DOHH2 (cell line): ENCODE measurements at regions not wholly inside any gene's neighbourhood (a gene's known extent, or its start where the extent isn't known, plus 50 kb on each side); places are given as distances from the start of the nearest gene placed in this dataset.
"Not testable (repeated sequence)": the region's sequence is repeated elsewhere in the genome, so short reads cannot be mapped to it uniquely, and the experiment has no call there.

Experiments
- H3F3A ChIP-seq: fragments of 200-600 bp; sonication (generic), shearing (Covaris generic); 2 replicates; pipeline ENCODE4 v1.6.0; 2016; ENCODE audit warnings: antibody characterized with exemption, mild to moderate bottlenecking; ENCODE audit not compliant: control insufficient read depth, insufficient read depth
- H3K27ac ChIP-seq: fragments of 200-600 bp; sonication (generic); 2 replicates; pipeline ENCODE4 v1.5.1; 2014; ENCODE audit warnings: low read depth, mild to moderate bottlenecking, low read length, moderate library complexity
- H3K27me3 ChIP-seq: fragments of 200-600 bp; sonication (generic); 2 replicates; pipeline ENCODE4 v1.6.1; 2014; ENCODE audit warnings: mild to moderate bottlenecking, low read length, mixed read lengths; ENCODE audit not compliant: control insufficient read depth
- H3K36me3 ChIP-seq: fragments of 200-600 bp; sonication (generic); 2 replicates; pipeline ENCODE4 v1.6.1; 2014; ENCODE audit warnings: mild to moderate bottlenecking, low read length, moderate library complexity, mixed read lengths; ENCODE audit not compliant: control insufficient read depth
- H3K4me1 ChIP-seq: fragments of 200-600 bp; sonication (generic); 2 replicates; pipeline ENCODE4 v1.6.1; 2014; ENCODE audit warnings: mild to moderate bottlenecking, low read length, mixed read lengths; ENCODE audit not compliant: control insufficient read depth
- H3K4me2 ChIP-seq: fragments of 200-600 bp; sonication (generic); 2 replicates; pipeline ENCODE4 v1.6.0; 2014; ENCODE audit warnings: mild to moderate bottlenecking, low read length, moderate library complexity
- H3K4me3 ChIP-seq: fragments of 200-600 bp; sonication (generic); 2 replicates; pipeline ENCODE4 v1.5.1; 2014; ENCODE audit warnings: mild to moderate bottlenecking, low read length, mixed read lengths
- H3K79me2 ChIP-seq: fragments of 200-600 bp; sonication (generic); 2 replicates; pipeline ENCODE4 v1.6.1; 2014; ENCODE audit warnings: mild to moderate bottlenecking, low read length, mixed read lengths; ENCODE audit not compliant: control insufficient read depth
- H3K9me2 ChIP-seq: fragments of 200-600 bp; sonication (generic); replicated peaks from 2 replicates; pipeline ENCODE4 v1.6.1; 2014; ENCODE audit warnings: mild to moderate bottlenecking, low read length, mixed read lengths; ENCODE audit not compliant: control insufficient read depth
- H3K9me3 ChIP-seq: fragments of 200-600 bp; sonication (generic); 2 replicates; pipeline ENCODE4 v1.6.1; 2014; ENCODE audit warnings: antibody characterized with exemption, low read length, mixed read lengths; ENCODE audit not compliant: control insufficient read depth, insufficient read depth
- H4K20me1 ChIP-seq: fragments of 200-600 bp; sonication (generic); 2 replicates; pipeline ENCODE4 v1.6.0; 2014; ENCODE audit warnings: low read depth, mild to moderate bottlenecking, antibody characterized with exemption, low read length, moderate library complexity; ENCODE audit not compliant: control insufficient read depth, insufficient read depth
- EZH2phosphoT487 ChIP-seq: fragments of 200-600 bp; sonication (generic); IDR thresholded peaks from 2 replicates; pipeline ENCODE4 v1.6.1; 2017; ENCODE audit warnings: borderline replicate concordance, mild to moderate bottlenecking, antibody characterized with exemption, low read length, moderate library complexity, mixed read lengths
- TF ChIP-seq, protein P1 (sequence below): fragments of 200-600 bp; sonication (generic); IDR thresholded peaks from one replicate; pipeline ENCODE4 v1.5.1; 2014; ENCODE audit warnings: antibody characterized with exemption, mild to moderate bottlenecking, low read depth, low read length; ENCODE audit not compliant: poor library complexity, severe bottlenecking

DNA sequence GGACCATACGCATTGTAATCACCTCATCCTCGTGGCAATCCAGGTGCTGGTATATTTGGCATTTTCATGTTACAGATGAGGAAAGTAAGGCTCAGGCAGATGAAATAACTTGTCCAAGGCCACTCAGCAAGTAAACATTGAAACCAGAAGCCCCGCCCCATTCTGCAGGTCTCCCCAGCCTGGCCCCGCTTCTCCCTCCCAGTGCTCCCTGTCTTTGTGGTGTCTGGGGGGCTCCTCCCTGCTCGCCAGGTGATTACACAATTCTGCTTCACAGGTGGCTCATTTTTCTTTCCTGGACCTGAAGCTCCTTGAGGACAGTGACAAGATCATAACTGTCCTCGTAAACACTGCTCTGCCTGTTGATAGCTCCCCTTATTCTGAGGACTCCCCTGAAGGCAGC lies 531.5 kb upstream of the B3GAT1 start:
- Histone ChIP-seq H3K4me1 (no peaks in the 10 kb centered on the region), H3K36me3 (no peaks in the 10 kb centered on the region), H3K4me2 (no peak overlapping the region), H3K27ac (no peak overlapping the region), H3F3A (no peaks in the 10 kb centered on the region), H3K27me3 (no peaks in the 10 kb centered on the region), H3K4me3 (no peak overlapping the region), H4K20me1 (no peaks in the 10 kb centered on the region), H3K9me2 (no peaks in the 10 kb centered on the region), H3K79me2 (no peaks in the 10 kb centered on the region), H3K9me3 (no peaks in the 10 kb centered on the region)
- no peak for TF ChIP-seq EZH2phosphoT487
- TF ChIP-seq, protein P1, sequence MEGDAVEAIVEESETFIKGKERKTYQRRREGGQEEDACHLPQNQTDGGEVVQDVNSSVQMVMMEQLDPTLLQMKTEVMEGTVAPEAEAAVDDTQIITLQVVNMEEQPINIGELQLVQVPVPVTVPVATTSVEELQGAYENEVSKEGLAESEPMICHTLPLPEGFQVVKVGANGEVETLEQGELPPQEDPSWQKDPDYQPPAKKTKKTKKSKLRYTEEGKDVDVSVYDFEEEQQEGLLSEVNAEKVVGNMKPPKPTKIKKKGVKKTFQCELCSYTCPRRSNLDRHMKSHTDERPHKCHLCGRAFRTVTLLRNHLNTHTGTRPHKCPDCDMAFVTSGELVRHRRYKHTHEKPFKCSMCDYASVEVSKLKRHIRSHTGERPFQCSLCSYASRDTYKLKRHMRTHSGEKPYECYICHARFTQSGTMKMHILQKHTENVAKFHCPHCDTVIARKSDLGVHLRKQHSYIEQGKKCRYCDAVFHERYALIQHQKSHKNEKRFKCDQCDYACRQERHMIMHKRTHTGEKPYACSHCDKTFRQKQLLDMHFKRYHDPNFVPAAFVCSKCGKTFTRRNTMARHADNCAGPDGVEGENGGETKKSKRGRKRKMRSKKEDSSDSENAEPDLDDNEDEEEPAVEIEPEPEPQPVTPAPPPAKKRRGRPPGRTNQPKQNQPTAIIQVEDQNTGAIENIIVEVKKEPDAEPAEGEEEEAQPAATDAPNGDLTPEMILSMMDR = no peak

DNA sequence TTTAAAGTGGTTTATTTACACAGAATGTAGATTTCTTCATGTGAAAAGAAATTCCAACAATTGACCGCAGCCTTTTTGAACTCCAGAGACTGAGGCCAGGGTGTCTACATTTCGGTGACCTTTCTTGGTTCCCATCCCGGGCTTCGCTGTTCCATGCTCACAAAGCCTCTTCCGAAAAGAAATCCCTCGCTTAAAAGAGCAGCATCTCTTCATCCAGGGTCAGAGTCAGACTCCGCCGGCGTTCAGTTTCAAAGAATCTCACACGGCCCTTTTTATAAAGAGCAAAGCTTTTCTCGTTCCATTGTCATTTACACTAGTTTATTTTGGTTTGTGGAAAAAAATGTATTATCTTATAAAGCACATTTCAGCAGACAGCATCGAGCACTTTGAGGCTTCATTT lies 530.6 kb upstream of the B3GAT1 start:
- Histone ChIP-seq H3K4me1 (no peaks in the 10 kb centered on the region), H3K4me3 (no peak overlapping the region), H3K27me3 (no peaks in the 10 kb centered on the region), H3K9me2 (no peaks in the 10 kb centered on the region), H3F3A (no peaks in the 10 kb centered on the region), H3K27ac (no peak overlapping the region), H3K4me2 (no peak overlapping the region), H3K9me3 (no peaks in the 10 kb centered on the region), H3K79me2 (no peaks in the 10 kb centered on the region), H3K36me3 (no peaks in the 10 kb centered on the region), H4K20me1 (no peaks in the 10 kb centered on the region)
- TF ChIP-seq, protein P1 = no peak
- TF ChIP-seq EZH2phosphoT487 = no peak

DNA sequence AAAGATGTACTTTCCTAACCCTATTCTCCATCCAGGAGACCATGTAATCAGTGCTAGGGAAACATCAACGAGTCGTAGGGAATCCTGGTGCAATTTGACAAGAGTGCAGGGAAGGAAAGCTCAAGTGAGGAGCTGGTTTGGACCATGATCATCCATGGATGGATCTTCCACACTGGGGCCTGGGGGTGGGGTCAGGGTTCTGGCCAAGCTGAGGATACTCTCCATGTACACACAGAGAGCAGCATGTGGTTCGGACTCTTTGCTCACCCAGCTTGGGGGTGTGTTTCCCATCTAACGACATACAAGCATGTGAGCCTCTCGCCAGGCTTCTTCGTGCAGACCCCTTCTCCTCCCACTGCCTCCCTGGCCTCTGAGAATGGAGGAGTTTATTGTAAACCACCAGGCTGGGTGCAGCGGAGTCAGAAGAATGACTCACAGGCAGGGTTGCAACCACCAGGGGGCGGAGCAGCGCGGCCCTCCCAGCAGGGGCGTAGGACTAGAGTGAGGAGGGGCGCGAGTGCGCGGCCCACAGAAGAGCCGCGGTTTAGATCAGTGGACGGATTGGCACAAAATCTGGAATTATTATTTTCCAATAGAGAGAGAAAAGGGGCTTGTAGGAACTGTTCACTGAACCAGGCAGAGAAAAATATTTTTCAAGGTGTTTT lies 530.0 kb upstream of the B3GAT1 start:
- not testable (repeated sequence) for H3K79me2 ChIP-seq, H3F3A ChIP-seq, H3K9me3 ChIP-seq, H3K27ac ChIP-seq, H4K20me1 ChIP-seq, H3K36me3 ChIP-seq, H3K4me2 ChIP-seq, H3K9me2 ChIP-seq, H3K27me3 ChIP-seq, H3K4me3 ChIP-seq, H3K4me1 ChIP-seq

DNA sequence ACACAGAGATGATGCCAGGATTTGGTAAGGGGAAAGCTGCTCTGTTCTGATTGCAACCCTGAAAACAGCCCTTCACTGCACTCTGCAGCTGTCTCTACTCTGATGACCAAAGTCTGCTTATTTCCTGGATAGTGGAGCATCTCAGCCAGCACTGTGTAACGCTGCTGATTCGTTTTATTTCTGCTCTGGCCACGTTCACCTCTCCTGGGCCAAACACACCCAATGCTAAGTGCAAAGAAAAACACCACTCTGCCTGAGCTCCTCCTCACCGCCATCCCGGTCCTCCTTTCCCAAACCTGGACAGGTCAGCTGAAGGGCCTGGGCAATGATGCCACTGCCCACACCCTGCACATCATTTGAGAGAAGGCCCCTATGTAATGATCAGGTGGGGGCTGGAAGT lies 529.3 kb upstream of the B3GAT1 start:
- Histone ChIP-seq H3K36me3 (no peaks in the 10 kb centered on the region), H3K27ac (no peak overlapping the region), H3K9me2 (no peaks in the 10 kb centered on the region), H3K4me3 (no peak overlapping the region), H3K4me2 (no peak overlapping the region), H3K79me2 (no peaks in the 10 kb centered on the region), H3K27me3 (no peaks in the 10 kb centered on the region), H3K4me1 (no peaks in the 10 kb centered on the region), H3F3A (no peaks in the 10 kb centered on the region), H3K9me3 (no peaks in the 10 kb centered on the region), H4K20me1 (no peaks in the 10 kb centered on the region)
- TF ChIP-seq, protein P1 = no peak
- no peak for TF ChIP-seq EZH2phosphoT487
